B cell (primary cell): ENCODE measurements at regions not wholly inside any gene's neighbourhood (a gene's known extent, or its start where the extent isn't known, plus 50 kb on each side); places are given as distances from the start of the nearest gene placed in this dataset.

Experiments used
- CTCF ChIP-seq: fragments of 200-600 bp; IDR thresholded peaks from one replicate; pipeline ENCODE4 v1.8.0; 2022; ENCODE audit warnings: antibody characterized with exemption, mild to moderate bottlenecking
- EZH2 ChIP-seq: IDR thresholded peaks from 2 replicates; pipeline ENCODE4 v1.6.1; 2012; ENCODE audit warnings: borderline replicate concordance, low read depth, mild to moderate bottlenecking, moderate library complexity, low read length; ENCODE audit not compliant: insufficient read depth, poor library complexity, severe bottlenecking

GRCh38 chr15:69540622-69541021 lies 88.0 kb downstream of the RPLP1 start:
- TF ChIP-seq CTCF (no peak), EZH2 (no peak)
